ENCODE measurements at regions not wholly inside any gene's neighbourhood (a gene's known extent, or its start where the extent isn't known, plus 50 kb on each side); places are given as distances from the start of the nearest gene placed in this dataset.
A peak's percentile ranks its signal among the peaks of the same experiment; 100 is the strongest.

DNA sequence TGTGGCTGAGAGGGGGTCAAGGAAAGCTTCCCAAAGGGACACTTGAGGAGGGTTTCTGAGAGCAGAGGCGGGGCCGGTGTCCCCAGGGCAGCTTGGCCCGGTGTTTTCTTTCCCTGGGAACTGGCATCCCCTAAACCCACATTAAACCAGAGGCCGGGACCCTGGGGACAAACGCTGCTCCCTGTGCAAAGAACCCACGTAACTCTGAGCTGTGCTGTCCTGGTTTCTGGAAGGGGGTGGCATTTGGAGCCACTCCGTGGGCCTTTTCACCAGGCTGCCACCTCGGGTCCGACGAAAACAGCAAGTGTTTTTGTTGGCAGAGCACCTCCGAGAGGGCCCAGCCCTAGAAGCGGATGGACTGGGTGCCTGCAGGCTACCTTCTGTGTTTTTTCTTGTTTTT lies 100.2 kb upstream of the ANO1 start:
- DNase-seq: no peak

DNA sequence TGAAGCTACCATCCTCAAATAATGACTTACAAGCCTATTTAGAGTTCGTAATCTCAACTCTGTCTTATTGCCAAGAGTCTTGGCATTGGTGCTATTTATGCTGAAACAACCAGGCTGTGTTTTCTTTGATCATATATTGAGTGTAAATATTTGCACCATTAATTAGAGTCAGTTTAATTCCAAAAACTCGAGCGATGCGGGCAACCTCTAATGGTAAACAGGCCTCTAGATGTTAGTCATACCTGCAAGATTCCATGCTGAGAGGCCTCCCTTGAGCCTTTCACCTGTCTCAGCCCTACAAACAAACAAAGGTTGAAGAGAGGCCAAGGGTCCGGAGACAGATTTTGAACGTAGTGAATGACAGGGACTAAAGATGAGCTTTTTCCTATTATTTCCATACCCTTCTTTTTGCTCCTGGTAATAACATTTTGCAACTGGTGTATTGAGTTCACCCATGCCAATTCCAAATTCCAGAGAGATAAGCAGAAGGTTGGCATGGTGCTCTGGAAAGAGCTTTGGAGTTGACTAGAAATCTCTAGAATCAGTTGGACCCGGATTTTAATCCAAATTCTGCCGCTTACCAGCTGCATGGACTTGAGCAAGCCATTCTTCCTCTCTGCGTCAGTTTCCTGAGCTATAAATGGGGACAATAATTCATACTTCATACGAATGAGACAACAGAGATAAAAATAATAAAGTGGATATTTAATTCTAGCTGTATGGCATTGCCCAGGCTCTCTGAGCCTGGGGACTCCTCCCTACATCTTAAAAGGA lies 99.1 kb upstream of the ANO1 start:
- DNase-seq: no peak

DNA sequence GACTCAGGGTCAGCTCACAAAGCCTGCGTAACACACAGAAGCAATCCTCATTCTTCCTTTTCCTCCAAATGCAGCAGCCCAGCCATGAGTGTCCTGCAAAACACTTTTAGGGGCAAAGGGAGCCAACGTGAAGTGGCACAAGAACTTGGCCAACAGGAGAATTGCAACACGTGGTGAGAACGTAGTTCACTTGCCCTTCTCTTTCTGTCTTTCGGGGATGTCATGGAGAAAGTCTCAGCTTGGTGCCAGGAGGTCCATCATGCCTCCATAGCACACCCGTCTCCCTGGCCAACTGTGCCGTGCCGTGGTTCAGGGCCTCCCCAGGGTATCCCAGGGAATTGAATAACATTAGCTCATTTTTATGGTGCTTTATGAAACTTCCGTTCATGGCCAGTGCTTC lies 98.5 kb upstream of the ANO1 start:
- DNase-seq: no peak

DNA sequence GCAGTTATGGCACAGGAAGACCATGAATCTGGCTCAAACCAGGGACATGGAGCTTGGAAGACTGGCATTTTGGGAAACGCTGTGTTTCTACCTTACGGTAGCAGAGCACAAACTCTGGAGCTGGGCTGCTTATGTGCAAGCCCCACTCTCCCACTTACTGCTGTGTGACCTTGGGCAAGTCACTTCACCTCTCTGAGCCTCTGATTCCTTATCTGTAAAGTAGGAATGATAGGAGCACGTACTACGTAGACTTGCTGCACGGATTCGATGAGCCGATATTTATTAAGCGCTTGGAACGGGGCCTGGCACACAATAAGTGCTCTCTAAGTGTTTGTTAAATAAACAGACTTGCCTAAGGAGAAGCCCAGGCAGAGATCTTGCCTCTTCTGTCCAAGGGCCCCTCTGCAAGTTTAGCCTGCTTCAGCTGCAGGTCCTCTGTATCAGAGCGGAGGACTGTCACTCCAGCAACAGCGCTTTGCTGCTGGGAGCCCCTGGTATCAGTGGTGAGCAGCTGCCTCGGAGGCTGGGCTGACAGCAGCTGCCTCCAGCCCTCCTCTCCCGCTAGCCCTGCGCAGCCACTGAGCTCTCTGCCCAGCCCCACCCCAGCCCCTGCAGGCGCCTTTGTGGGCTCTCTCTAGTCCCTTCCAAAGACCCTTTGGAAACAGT lies 96.9 kb upstream of the ANO1 start:
- no peak for DNase-seq

DNA sequence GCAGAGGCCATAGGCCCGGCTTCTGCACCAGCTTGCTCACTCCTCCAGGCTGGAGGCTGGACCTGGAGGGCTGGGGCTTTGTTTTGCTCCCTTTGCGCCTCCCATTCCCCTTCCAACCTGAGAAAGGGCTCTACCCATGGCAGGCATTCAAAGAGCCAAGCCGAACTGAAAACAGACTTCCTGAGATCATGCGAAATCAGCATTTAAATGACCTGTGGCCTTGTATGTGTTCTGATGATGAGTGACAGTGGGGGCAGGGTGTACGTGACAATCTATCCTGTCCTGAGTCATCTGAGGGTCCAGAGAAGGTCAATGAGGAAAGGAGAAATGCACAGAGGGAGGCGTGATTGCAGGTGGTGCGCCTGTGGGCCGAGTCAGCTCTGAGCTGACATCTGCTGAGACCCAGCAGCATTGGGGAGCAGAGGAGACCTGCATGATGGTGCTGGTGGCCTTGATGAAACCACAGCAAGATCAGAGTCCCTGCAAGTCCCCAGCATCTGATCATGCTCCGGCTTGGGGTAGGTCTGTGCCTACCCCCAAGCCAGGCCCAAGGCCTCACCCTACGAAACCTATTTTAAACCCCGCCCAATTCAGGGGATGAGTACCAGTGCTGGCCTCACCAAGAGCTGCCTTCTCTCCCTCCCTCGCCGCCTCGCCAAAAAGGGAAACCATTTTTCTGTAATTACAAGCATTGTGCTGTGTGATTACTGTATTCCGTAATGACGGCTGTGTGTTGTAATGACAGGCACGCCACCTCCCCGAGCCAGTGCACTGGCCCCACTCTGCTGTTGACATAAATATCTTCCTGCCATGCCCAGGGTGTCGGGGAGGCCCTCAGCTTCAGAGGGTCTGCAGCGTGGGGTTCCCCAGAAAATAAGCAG lies 95.2 kb upstream of the ANO1 start:
- no peak for DNase-seq

DNA sequence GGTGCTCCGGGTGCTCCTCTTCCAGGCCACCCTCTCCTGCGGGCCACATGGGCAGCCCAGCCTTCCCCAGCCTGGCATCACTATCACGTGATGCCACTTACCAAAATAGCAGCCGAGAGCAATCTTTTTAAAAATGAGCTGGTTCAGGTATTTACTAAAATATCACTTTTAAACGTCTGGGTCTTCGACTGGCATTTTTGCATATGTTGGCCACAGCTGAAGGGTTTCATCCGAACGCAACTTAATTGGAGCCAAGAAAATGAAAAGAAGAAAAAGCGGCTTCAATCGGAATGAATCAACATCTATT lies 94.6 kb upstream of the ANO1 start:
- no peak for DNase-seq

DNA sequence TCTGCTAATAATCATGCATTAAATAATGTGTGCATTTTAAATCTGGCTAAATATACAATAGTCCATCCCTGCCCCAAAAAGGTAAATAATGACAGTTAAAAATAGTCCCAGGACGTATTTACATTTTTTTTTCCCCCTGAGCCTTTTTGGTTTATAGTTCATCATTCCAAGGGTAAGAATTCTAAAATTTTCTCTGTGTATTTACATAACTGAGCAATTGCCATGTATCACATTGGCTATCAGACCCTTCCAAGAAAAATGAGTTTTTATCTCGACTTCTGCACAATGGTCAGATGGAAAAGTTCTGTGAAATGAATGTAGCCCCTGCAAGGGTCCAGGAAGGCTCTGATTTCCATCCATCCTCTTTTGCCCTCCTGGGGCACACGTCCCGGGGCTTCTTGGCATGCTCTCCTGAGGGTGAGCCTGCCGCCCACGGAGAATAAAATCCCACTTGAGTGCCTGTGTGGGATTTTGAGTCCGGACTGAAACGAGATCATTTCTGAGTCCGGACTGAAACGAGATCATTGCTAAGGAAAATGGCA lies 94.1 kb upstream of the ANO1 start:
- DNase-seq: no peak

DNA sequence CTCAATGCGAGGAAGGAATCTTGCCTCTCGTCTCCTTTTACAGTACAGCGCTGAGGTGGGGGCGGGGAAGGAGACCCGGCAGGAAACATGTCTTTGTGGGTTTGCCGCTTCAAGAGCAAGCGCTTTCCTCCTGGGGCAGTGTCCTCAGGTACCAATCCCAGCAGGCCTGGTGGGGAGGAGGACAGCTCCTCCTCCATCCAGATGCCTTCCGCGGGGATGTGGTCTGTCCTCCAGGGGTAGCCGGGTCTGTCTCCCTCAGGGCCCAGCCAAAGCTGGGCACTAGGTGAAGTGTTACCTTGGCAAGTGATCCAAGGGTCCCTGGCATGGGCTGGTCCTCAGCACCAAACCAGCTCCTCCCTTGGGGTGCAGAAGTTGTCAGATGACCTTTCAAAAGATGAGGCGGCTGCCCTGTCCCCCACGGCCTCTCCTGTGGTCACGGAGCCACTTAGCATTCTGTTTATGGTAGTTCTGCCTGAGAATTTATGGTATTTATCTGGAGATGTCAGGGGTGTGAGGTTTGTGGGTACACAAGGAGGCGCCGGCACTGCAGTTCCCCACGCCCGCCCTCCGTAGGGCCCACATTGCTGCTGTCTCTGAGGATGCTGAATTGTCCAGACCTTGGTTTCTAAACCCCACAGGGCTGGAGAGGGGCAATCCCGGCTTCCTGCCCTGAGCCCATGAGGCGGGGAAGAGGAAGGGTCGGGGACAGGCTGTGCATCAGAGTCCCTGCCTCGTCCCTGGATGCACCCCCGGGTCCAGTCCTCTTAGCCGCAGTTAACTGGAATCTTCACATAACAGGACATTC lies 93.5 kb upstream of the ANO1 start:
- no peak for DNase-seq

DNA sequence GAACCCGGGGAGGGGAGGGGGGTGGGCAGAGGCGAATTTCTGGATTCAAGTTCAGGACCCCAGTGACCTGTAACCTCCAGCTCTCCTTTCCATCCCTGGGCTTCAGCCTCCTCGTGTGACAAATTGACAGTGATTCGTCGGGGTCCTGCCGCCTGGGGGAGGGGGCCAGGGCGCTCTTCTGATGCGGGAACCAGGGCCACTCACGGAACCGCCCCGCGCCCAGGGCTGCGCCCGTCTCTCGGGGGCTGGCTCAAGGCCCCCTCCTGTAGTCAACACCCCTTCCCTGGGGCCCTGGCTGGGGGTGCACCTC lies 92.8 kb upstream of the ANO1 start:
- DNase-seq: no peak

DNA sequence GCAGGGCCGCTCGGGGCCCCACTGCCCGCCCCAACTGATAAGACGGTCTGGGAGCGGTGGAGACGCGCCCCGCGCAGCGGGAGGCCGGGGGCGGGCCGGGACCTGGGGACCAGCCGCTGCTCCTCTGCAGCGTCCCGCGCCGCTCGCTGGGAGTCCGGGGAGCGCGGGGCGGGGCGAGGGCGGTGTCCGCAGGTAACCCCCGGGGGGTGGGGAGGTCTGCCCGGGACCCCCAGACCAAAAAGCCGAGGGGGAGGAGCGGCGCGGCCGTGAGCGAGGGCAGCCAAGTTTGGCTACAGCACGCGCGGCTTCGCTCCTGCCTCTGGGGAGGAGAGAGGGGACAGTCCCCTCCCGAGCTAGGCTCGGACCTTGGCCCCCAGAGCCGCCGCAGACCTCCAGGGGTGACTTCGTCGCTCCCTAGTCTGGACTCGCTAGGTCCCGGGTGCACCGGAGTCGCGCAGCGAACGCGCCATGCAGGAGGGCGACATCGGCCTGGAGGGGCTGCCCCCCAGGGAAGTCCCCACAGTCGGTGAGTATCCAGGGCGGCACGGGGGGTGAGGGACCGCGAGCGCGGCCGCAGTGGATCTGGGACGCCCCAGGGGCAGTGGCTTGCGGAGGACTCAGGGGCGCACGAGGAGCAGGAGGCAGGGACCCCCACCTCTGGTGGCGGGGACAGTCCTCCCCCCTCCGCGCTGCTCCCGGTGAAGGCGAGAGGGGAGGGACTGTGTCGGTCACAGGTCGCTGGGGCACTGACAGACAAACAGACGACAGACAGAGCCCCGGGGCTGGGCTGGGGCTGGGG lies 92.3 kb upstream of the ANO1 start:
- no peak for DNase-seq

DNA sequence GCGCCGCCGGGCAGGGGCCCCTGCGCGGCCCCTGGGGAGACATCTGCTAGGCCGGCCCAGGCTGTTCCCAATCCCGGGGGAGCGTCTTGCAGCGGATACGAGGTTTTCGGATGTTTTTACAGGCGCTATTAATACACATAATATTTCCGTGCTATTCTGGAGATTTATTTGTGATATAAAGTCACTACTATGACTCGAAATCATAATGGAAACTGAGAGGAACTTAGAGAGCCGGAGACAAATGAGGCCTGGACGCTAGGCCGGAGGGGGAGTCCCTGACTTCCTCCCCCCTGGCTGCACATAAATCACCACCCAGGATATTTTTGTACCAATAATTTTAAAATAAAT lies 91.7 kb upstream of the ANO1 start:
- DNase-seq: no peak

DNA sequence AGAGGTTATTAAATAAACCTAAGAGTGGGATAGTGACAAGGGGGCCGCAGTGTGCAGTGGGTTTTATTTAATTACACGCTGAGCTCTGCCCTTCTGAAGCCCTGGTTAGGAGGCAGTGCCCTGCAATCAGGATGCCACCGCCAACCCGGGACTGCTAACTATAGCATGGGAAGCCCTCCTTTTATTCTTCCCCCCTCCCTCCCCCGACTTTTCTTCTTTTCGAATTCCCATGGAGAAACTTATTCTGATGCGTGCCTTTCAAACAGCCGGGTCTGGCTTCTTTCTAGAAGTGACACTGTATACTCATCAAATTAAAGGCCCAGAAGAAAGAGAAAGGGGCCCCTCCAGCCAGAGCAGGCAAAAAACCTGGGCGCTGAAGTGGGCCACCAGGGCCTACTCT lies 91.3 kb upstream of the ANO1 start:
- DNase-seq: no peak

DNA sequence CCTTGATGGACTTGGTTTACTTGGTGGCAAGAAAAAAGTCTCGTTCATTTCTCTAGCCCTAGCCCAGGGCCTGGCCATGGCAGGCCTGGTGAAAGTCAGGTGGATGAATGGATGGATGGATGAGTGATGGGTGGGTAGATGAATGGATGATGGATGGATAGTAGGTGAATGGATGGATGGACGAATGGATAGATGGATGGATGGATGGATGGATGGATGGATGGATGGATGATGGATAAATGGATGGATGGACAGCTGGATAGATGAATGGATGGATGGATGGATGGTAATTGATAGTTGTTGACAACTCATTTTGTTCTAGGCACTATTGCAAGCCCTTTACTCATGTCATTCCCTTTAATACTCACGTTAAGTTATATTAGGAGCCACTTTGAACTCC lies 86.1 kb upstream of the ANO1 start:
- DNase-seq: no peak

DNA sequence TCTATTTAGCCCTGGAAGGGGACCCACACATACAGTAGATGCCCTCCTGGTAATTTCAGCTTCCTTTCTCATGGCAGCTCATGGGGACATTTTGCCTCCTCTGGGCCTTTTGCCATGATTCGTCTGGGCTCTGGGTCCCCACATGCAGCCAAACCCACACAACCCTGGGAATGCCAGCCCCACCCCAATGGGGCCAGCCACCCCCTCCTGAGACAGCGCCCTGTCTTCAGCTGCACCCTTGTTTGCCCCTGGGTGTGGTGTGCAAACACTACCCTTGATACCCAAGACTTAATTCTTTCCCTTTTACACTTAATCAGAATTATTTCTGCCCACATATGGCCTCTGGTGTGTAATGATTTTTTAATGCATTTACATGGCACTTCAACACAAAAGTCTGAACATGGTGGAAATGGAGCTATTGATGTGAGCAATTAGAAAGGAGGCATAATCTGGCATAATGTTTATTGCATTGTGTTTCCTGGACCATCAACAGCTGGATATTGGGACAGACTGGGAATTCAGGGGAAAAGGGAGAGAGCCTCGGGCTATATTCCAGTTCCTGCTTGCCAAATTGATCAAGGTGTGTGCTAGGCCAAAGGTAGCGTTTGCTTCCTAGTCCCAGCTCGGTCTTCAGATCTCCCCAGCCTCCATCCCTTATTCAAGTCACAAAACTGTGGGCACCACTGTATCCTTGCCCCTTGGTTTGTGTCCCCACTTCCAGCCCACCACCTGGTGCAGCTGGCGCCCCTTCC lies 85.0 kb upstream of the ANO1 start:
- no peak for DNase-seq

DNA sequence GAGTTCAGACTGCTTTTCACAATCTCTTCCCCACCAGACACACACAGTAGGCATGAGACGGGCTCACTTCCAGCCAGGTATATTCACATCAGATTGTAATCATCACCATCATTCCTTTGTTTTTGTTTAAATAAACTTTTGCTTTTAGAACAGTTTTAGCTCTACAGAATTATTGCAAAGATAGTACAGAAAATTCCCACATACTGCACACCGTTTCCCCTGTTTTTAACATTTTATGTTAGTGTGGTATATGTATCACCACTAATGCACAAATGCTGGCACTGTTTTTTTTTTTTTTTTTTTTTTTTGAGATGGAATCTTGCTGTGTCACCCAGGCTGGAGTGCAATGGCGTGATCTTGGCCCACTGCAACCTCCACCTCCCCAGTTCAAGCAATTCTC lies 83.3 kb upstream of the ANO1 start:
- no peak for DNase-seq

DNA sequence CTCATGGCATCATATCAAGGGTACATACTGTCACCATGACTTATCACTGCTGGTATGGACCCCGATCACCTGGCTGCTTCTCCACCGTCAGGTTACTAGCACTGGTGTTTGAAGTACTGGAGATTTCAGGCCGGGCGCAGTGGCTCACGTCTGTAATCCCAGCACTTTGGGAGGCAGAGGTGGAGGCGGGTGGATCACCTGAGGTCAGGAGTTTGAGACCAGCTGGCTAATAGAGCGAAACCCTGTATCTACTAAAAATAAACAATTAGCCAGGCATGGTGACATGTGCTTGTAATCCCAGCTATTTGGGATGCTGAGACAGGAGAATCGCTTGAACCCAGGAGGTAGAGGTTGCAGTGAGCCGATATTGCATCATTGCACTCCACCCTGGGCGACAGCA lies 82.4 kb upstream of the ANO1 start:
- DNase-seq: no peak

DNA sequence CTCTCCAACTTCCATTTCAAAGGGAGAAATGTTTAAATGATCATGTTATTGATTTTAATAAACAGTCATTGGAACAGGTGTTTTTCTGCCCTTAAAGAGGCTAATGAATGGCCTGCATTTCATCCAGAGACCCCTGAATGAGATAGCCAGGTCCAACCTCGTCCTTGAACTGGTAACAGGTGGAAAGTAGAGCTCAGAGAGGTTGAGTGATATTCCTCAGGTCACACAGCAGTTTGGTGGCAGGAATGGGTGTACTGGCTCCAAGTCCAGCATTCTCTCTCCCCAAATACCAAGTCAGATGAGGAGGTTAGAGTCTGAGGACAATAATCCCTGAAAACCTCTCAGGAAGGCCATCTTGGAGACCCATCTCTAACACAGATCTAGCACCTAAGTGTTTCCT lies 81.7 kb upstream of the ANO1 start:
- no peak for DNase-seq

DNA sequence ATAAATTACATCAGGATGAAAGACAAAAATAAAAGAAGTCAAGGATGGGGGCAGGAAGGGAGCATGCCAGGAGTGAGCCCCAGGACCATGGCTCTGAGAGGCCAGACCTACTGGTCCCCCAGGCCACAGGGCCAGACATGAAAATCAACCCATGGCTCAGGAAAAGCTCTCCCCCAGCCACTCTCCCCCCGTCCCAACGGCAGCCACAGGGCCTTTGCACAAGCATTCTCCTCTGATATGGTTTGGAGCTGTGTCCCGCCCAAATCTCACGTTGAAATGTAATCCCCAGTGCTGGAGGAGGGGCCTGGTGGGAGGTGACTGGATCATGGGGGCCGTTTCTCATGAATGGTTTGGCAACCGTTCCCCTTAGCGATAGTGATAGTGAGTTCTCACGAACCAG lies 80.8 kb upstream of the ANO1 start:
- DNase-seq: no peak

DNA sequence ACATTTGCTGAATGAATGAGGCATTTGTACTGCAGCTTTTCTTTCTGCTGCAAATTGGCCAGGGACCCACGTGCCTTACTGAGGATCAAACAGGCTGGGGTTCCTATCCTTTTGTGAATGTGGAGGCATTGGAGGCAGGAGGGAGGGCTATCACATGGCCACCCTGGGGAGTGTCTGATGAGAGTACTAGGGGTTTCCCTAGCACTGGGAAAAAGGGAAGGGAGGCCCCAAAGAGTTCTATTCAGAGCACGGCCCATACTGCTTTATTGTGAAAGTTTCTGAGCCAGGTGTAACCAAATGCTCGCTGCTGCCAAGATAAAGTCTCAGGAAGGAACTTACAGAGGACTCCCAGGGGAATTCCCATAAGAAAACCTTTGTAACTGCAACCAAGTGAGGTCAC lies 78.4 kb upstream of the ANO1 start:
- DNase-seq: no peak

DNA sequence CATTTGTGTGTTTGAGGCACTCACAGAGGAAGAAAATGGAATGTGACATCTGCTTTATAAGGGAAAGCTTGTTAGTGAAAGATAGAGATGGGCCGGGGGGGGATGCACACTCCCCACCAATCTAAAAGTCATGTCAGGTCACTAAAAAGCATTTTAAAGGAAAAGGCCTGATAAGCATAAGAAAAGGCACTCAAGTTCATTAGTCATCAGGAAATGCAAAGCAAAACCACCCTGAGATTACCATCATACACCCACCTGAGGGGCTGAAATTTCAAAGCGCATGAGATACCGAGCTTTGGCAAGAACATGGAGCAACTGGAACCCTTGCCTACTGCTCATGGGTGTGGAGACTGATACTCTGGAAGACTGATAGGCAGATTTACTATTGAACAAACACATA lies 77.9 kb upstream of the ANO1 start:
- DNase-seq: no peak

DNA sequence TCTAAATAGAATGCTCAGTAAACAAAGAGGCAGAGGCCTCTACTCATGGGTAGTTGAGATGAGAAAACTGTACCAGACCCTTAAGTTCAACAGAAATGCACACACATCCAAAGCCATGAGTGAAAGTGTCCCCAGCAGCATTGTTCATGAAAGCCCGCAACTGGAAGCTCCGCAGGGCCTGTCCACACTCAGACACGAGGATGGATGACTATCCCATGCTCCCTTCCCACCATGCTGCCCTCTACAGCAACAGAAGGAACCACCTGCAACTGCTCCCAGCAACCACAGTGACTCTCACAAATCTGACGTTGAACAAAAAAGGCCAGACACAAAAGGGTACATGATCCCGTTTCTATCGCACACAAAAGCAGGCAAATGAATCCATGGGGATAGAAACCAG lies 76.9 kb upstream of the ANO1 start:
- DNase-seq: no peak

DNA sequence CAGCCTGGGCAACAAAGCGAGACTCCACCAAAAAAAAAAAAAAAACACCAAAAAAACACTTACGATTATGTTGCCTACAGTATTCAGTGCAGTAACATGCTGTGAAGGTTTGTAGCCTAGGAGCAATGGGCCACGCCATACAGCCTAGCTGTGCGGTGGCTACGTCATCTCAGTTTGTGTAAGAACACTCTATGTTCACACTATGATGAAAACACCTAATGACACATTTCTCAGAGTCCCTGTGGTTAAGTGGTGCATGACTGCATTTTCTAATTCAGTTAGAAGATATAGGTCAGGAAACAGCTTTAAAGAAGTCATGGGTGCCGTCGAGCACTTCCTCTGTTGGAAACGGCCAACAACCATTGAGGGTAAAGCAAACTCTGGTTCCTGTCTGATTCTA lies 75.7 kb upstream of the ANO1 start:
- DNase-seq: peak; percentile 35 to 58
